Karpas-422 (cell line): ENCODE measurements at regions not wholly inside any gene's neighbourhood (a gene's known extent, or its start where the extent isn't known, plus 50 kb on each side); places are given as distances from the start of the nearest gene placed in this dataset.

ENCODE experiments used
- DNase-seq: peaks from one replicate; pipeline ENCODE4 v3.0.0-alpha.2; 2015
- H2AFZ ChIP-seq: fragments of 200-600 bp; sonication (generic); 2 replicates; pipeline ENCODE4 v1.6.1; 2014; ENCODE audit warnings: antibody characterized with exemption, low read length, mixed read lengths
- H3K27ac ChIP-seq: fragments of 200-600 bp; sonication (generic); 2 replicates; pipeline ENCODE4 v1.5.1; 2014; ENCODE audit warnings: mild to moderate bottlenecking, low read length, moderate library complexity
- H3K27me3 ChIP-seq: fragments of 200-600 bp; sonication (generic); 2 replicates; pipeline ENCODE4 v1.6.1; 2014; ENCODE audit warnings: low read length, mixed read lengths
- H3K36me3 ChIP-seq: fragments of 200-600 bp; sonication (generic); 2 replicates; pipeline ENCODE4 v1.6.1; 2014; ENCODE audit warnings: low read length, mixed read lengths; ENCODE audit not compliant: insufficient read depth
- H3K4me1 ChIP-seq: fragments of 200-600 bp; sonication (generic); 2 replicates; pipeline ENCODE4 v1.6.1; 2014; ENCODE audit warnings: mild to moderate bottlenecking, low read length, mixed read lengths
- H3K4me2 ChIP-seq: fragments of 200-600 bp; sonication (generic); 2 replicates; pipeline ENCODE4 v1.6.1; 2014; ENCODE audit warnings: low read length, low read depth, mild to moderate bottlenecking; ENCODE audit not compliant: poor library complexity, severe bottlenecking
- H3K4me3 ChIP-seq: fragments of 200-600 bp; sonication (generic); 2 replicates; pipeline ENCODE4 v1.5.1; 2014; ENCODE audit warnings: mild to moderate bottlenecking, antibody characterized with exemption, low read length, mixed read lengths
- H3K79me2 ChIP-seq: fragments of 200-600 bp; sonication (generic); 2 replicates; pipeline ENCODE4 v1.6.1; 2014; ENCODE audit warnings: mild to moderate bottlenecking, low read length, mixed read lengths
- H3K9ac ChIP-seq: fragments of 200-600 bp; sonication (generic); 2 replicates; pipeline ENCODE4 v1.6.0; 2014; ENCODE audit warnings: low read length
- H3K9me2 ChIP-seq: fragments of 200-600 bp; sonication (generic), shearing (Covaris generic); replicated peaks from 2 replicates; pipeline ENCODE4 v1.6.0; 2014; ENCODE audit warnings: mild to moderate bottlenecking, low read length, moderate library complexity; ENCODE audit not compliant: insufficient read depth
- H3K9me3 ChIP-seq: fragments of 300-700, 200-600 bp; sonication (generic); 2 replicates; pipeline ENCODE4 v1.6.1; 2014; ENCODE audit warnings: low read length, mixed read lengths
- H4K20me1 ChIP-seq: fragments of 200-600 bp; sonication (generic); 2 replicates; pipeline ENCODE4 v1.6.1; 2014; ENCODE audit warnings: mild to moderate bottlenecking, antibody characterized with exemption, low read length, low read depth; ENCODE audit not compliant: insufficient read depth

- H3K27me3 ChIP-seq, result 0 out of 2 replicates have a peak, but pooled peaks cover 4% of the 10 kb centered on the region
- H3K36me3 ChIP-seq, result no peaks in the 10 kb centered on the region
- no peak for DNase-seq
- H3K4me1 ChIP-seq, result no peaks in the 10 kb centered on the region
- H2AFZ ChIP-seq, result no peak overlapping the region
- no peak overlapping the region for H3K4me3 ChIP-seq
- H3K79me2 ChIP-seq, result no peaks in the 10 kb centered on the region
- H3K9me3 ChIP-seq, result no peaks in the 10 kb centered on the region
- H3K27ac ChIP-seq, result no peak overlapping the region
- no peak overlapping the region for H3K9ac ChIP-seq
- H4K20me1 ChIP-seq, result no peaks in the 10 kb centered on the region
- no peaks in the 10 kb centered on the region for H3K9me2 ChIP-seq
- H3K4me2 ChIP-seq, result no peak overlapping the region
Observed at GRCh38 chr11:111166598-111166997, 78.9 kb upstream of the POU2AF2 start.

- peaks cover 4% of the 10 kb centered on the region; the same call in 1 of the 2 replicates for H3K27me3 ChIP-seq
- H2AFZ ChIP-seq, result no peak overlapping the region
- no peaks in the 10 kb centered on the region for H3K4me1 ChIP-seq
- H3K9me3 ChIP-seq, result no peaks in the 10 kb centered on the region
- no peaks in the 10 kb centered on the region for H3K9me2 ChIP-seq
- H4K20me1 ChIP-seq, result no peaks in the 10 kb centered on the region
- H3K9ac ChIP-seq, result no peak overlapping the region
- H3K36me3 ChIP-seq, result no peaks in the 10 kb centered on the region
- no peaks in the 10 kb centered on the region for H3K79me2 ChIP-seq
- no peak for DNase-seq
- H3K4me3 ChIP-seq, result no peak overlapping the region
- no peak overlapping the region for H3K27ac ChIP-seq
- no peak overlapping the region for H3K4me2 ChIP-seq
Observed at GRCh38 chr11:111162305-111162704, 83.2 kb upstream of the POU2AF2 start.

- Histone ChIP-seq H3K79me2 (no peaks in the 10 kb centered on the region), H3K9ac (no peak overlapping the region), H4K20me1 (0 out of 2 replicates have a peak, but pooled peaks cover 3% of the 10 kb centered on the region), H2AFZ (no peak overlapping the region), H3K36me3 (no peaks in the 10 kb centered on the region), H3K4me2 (no peak overlapping the region), H3K27ac (no peak overlapping the region), H3K9me2 (no peaks in the 10 kb centered on the region), H3K4me3 (no peak overlapping the region), H3K4me1 (no peaks in the 10 kb centered on the region), H3K9me3 (no peaks in the 10 kb centered on the region), H3K27me3 (peaks cover under 1% of the 10 kb centered on the region; the same call in 1 of the 2 replicates)
- no peak for DNase-seq
Observed at GRCh38 chr11:111157571-111157970, 88.0 kb upstream of the POU2AF2 start.

GRCh38 chr11:111155021-111155420, 90.5 kb upstream of the POU2AF2 start:
- no peak overlapping the region for H3K27ac ChIP-seq
- H3K4me2 ChIP-seq, result no peak overlapping the region
- no peak overlapping the region for H3K4me3 ChIP-seq
- no peaks in the 10 kb centered on the region for H3K9me3 ChIP-seq
- H3K9ac ChIP-seq, result no peak overlapping the region
- no peaks in the 10 kb centered on the region for H3K9me2 ChIP-seq
- H3K4me1 ChIP-seq, result no peaks in the 10 kb centered on the region
- 0 out of 2 replicates have a peak, but pooled peaks cover 3% of the 10 kb centered on the region for H4K20me1 ChIP-seq
- H3K27me3 ChIP-seq, result no peaks in the 10 kb centered on the region; the same call in 1 of the 2 replicates
- no peak for DNase-seq
- no peak overlapping the region for H2AFZ ChIP-seq
- no peaks in the 10 kb centered on the region for H3K79me2 ChIP-seq
- H3K36me3 ChIP-seq, result no peaks in the 10 kb centered on the region

GRCh38 chr11:111153194-111153593, 92.3 kb upstream of the POU2AF2 start:
- no peak for DNase-seq
- H3K79me2 ChIP-seq, result no peaks in the 10 kb centered on the region
- no peaks in the 10 kb centered on the region for H3K9me3 ChIP-seq
- no peaks in the 10 kb centered on the region for H3K9me2 ChIP-seq
- 0 out of 2 replicates have a peak, but pooled peaks cover 3% of the 10 kb centered on the region for H4K20me1 ChIP-seq
- no peaks in the 10 kb centered on the region for H3K4me1 ChIP-seq
- no peaks in the 10 kb centered on the region for H3K36me3 ChIP-seq
- H3K4me2 ChIP-seq, result no peak overlapping the region
- no peak overlapping the region for H3K4me3 ChIP-seq
- no peak overlapping the region for H2AFZ ChIP-seq
- no peak overlapping the region for H3K9ac ChIP-seq
- no peaks in the 10 kb centered on the region; the same call in 1 of the 2 replicates for H3K27me3 ChIP-seq
- no peak overlapping the region for H3K27ac ChIP-seq

- Histone ChIP-seq H3K9ac (no peak overlapping the region), H3K9me2 (no peaks in the 10 kb centered on the region), H3K4me3 (no peak overlapping the region), H3K27me3 (no peaks in the 10 kb centered on the region; the same call in 1 of the 2 replicates), H4K20me1 (0 out of 2 replicates have a peak, but pooled peaks cover 3% of the 10 kb centered on the region), H2AFZ (no peak overlapping the region), H3K79me2 (no peaks in the 10 kb centered on the region), H3K4me2 (no peak overlapping the region), H3K9me3 (no peaks in the 10 kb centered on the region), H3K4me1 (no peaks in the 10 kb centered on the region), H3K27ac (no peak overlapping the region), H3K36me3 (no peaks in the 10 kb centered on the region)
- DNase-seq, result no peak
Observed at GRCh38 chr11:111148953-111149352, 96.6 kb upstream of the POU2AF2 start.

GRCh38 chr11:111148121-111148520, 97.4 kb upstream of the POU2AF2 start:
- DNase-seq, result no peak
- Histone ChIP-seq H3K9me3 (no peaks in the 10 kb centered on the region), H4K20me1 (no peaks in the 10 kb centered on the region), H3K4me2 (no peak overlapping the region), H3K27ac (no peak overlapping the region), H3K36me3 (no peaks in the 10 kb centered on the region), H3K4me1 (no peaks in the 10 kb centered on the region), H3K9me2 (no peaks in the 10 kb centered on the region), H3K4me3 (no peak overlapping the region), H3K79me2 (no peaks in the 10 kb centered on the region), H3K27me3 (no peaks in the 10 kb centered on the region; the same call in 1 of the 2 replicates), H2AFZ (no peak overlapping the region), H3K9ac (no peak overlapping the region)

- Histone ChIP-seq H3K4me1 (no peaks in the 10 kb centered on the region), H3K79me2 (no peaks in the 10 kb centered on the region), H3K27ac (no peak overlapping the region), H3K36me3 (no peaks in the 10 kb centered on the region), H3K9me3 (no peaks in the 10 kb centered on the region), H3K27me3 (peaks cover 4% of the 10 kb centered on the region; the same call in 1 of the 2 replicates), H3K4me3 (no peak overlapping the region), H3K4me2 (no peak overlapping the region), H3K9ac (no peak overlapping the region), H4K20me1 (no peaks in the 10 kb centered on the region; the same call in 1 of the 2 replicates), H3K9me2 (no peaks in the 10 kb centered on the region), H2AFZ (no peak overlapping the region)
- DNase-seq, result no peak
Observed at GRCh38 chr11:111137846-111138245, 107.7 kb upstream of the POU2AF2 start.
